GM23338 (cell line): ENCODE measurements at regions not wholly inside any gene's neighbourhood (a gene's known extent, or its start where the extent isn't known, plus 50 kb on each side); places are given as distances from the start of the nearest gene placed in this dataset.
"Not testable (repeated sequence)": the region's sequence is repeated elsewhere in the genome, so short reads cannot be mapped to it uniquely, and the experiment has no call there.

Experiments
- ATAC-seq: fragments of 200-7000 bp; cut with Tn5 transposase; 3 replicates; pipeline ENCODE4 v1.9.1; 2020
- DNase-seq: peaks from one replicate; pipeline ENCODE4 v3.0.0-alpha.2; 2015; ENCODE audit warnings: low spot score
- H2AFZ ChIP-seq: fragments of 200-600 bp; sonication (generic); 2 replicates; pipeline ENCODE4 v1.8.0; 2016; ENCODE audit warnings: antibody characterized with exemption, mild to moderate bottlenecking, moderate library complexity
- H3F3A ChIP-seq: fragments of 200-600 bp; sonication (generic); replicated peaks from 2 replicates; pipeline ENCODE4 v1.8.0; 2017; ENCODE audit warnings: antibody characterized with exemption, mixed run types, low read depth
- H3K27ac ChIP-seq: fragments of 200-600 bp; sonication (generic); 2 replicates; pipeline ENCODE4 v1.6.1; 2016; ENCODE audit warnings: low read depth
- H3K27me3 ChIP-seq: fragments of 200-600 bp; sonication (generic); 2 replicates; pipeline ENCODE4 v1.8.0; 2016; ENCODE audit warnings: mild to moderate bottlenecking, mixed run types, moderate library complexity; ENCODE audit not compliant: insufficient read depth
- H3K36me3 ChIP-seq: fragments of 200-600 bp; sonication (generic); 2 replicates; pipeline ENCODE4 v1.8.0; 2016; ENCODE audit warnings: mild to moderate bottlenecking; ENCODE audit not compliant: insufficient read depth
- H3K4me1 ChIP-seq: fragments of 200-600 bp; sonication (generic); 2 replicates; pipeline ENCODE4 v1.8.0; 2016; ENCODE audit warnings: mild to moderate bottlenecking, moderate library complexity; ENCODE audit not compliant: insufficient read depth
- H3K4me2 ChIP-seq: fragments of 200-600 bp; sonication (generic); 2 replicates; pipeline ENCODE4 v1.7.1; 2017; ENCODE audit warnings: mixed run types
- H3K4me3 ChIP-seq: fragments of 200-600 bp; sonication (generic); 2 replicates; pipeline ENCODE4 v1.6.1; 2016; ENCODE audit warnings: mixed run types
- H3K79me2 ChIP-seq: fragments of 200-600 bp; sonication (generic); replicated peaks from 2 replicates; pipeline ENCODE4 v1.8.0; 2017; ENCODE audit warnings: mild to moderate bottlenecking; ENCODE audit not compliant: insufficient read depth
- H3K9me2 ChIP-seq: fragments of 200-600 bp; sonication (generic); 2 replicates; pipeline ENCODE4 v1.8.0; 2017; ENCODE audit not compliant: insufficient read depth
- H4K20me1 ChIP-seq: fragments of 200-600 bp; sonication (generic); replicated peaks from 2 replicates; pipeline ENCODE4 v1.8.0; 2017; ENCODE audit warnings: mild to moderate bottlenecking; ENCODE audit not compliant: insufficient read depth
- H3K27ac Mint-ChIP-seq: 2 replicates; pipeline ENCODE4 v1.8.0; 2020; ENCODE audit warnings: inconsistent platforms, mild to moderate bottlenecking, moderate library complexity, mixed read lengths
- H3K27me3 Mint-ChIP-seq: 3 replicates; pipeline ENCODE4 v1.8.0; 2022; ENCODE audit warnings: low read depth, mild to moderate bottlenecking, moderate library complexity, mixed read lengths, inconsistent platforms; ENCODE audit not compliant: insufficient read depth, poor library complexity
- H3K36me3 Mint-ChIP-seq: 3 replicates; pipeline ENCODE4 v1.8.0; 2021; ENCODE audit warnings: low read depth, mild to moderate bottlenecking, inconsistent platforms, moderate library complexity, mixed read lengths
- H3K4me1 Mint-ChIP-seq: 3 replicates; pipeline ENCODE4 v1.8.0; 2020; ENCODE audit warnings: mild to moderate bottlenecking, inconsistent platforms, mixed read lengths
- H3K4me3 Mint-ChIP-seq: 3 replicates; pipeline ENCODE4 v1.8.0; 2021; ENCODE audit warnings: moderate library complexity, mild to moderate bottlenecking, inconsistent platforms, mixed read lengths
- H3K9me3 Mint-ChIP-seq: 3 replicates; pipeline ENCODE4 v1.8.0; 2020; ENCODE audit warnings: moderate library complexity, mild to moderate bottlenecking, inconsistent platforms, mixed read lengths
- EZH2phosphoT487 ChIP-seq: fragments of 200-600 bp; sonication (generic); IDR thresholded peaks from one replicate; pipeline ENCODE4 v1.8.1; 2018; ENCODE audit warnings: antibody characterized with exemption; ENCODE audit not compliant: unreplicated experiment
- POLR2AphosphoS5 ChIP-seq: IDR thresholded peaks from 2 replicates; pipeline ENCODE4 v1.6.1; 2016; ENCODE audit warnings: antibody characterized with exemption, low read depth
- REST ChIP-seq: IDR thresholded peaks from one replicate; pipeline ENCODE4 v1.6.1; 2018; ENCODE audit warnings: antibody characterized with exemption; ENCODE audit not compliant: unreplicated experiment
- STAT1 ChIP-seq: IDR thresholded peaks from one replicate; pipeline ENCODE4 v1.6.1; 2016; ENCODE audit warnings: antibody characterized with exemption; ENCODE audit not compliant: unreplicated experiment
- ZNF114 ChIP-seq: fragments of 250-450 bp; sonication (Bioruptor Pico); IDR thresholded peaks from 2 replicates; pipeline ENCODE4 v1.5.0; 2020; ENCODE audit warnings: mild to moderate bottlenecking, moderate library complexity
- ZNF331 ChIP-seq: fragments of 250-450 bp; sonication (Bioruptor Pico); IDR thresholded peaks from 2 replicates; pipeline ENCODE4 v1.5.0; 2020; ENCODE audit warnings: low read depth, mild to moderate bottlenecking, moderate library complexity
- TF ChIP-seq, protein P1 (sequence below): IDR thresholded peaks from 2 replicates; pipeline ENCODE4 v1.6.1; 2016; ENCODE audit warnings: antibody characterized with exemption

DNA sequence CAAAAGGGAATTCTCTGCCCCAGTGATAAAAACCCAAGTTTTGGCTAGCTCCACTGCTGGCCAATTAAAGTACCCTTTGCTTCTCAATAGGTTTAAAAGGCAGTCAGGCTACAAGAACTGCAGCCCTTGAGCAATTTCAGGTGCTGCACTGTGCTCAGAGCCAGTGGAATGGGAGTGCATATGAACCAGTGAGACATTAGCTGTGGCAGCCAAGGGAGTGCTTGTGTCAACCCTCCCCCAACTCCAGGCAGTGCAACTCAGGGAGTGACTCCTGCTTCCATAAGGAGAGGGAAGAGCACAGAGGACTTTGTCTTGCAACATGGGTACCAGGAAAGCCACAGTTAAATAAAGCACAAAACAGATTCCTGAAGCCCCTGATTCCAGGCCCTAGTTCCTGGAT lies 61.6 kb upstream of the VAMP7 start (continued):
- TF ChIP-seq REST (no peak), POLR2AphosphoS5 (no peak), ZNF331 (CRISPR knock-in tag) (no peak), EZH2phosphoT487 (no peak)
- TF ChIP-seq, protein P1, sequence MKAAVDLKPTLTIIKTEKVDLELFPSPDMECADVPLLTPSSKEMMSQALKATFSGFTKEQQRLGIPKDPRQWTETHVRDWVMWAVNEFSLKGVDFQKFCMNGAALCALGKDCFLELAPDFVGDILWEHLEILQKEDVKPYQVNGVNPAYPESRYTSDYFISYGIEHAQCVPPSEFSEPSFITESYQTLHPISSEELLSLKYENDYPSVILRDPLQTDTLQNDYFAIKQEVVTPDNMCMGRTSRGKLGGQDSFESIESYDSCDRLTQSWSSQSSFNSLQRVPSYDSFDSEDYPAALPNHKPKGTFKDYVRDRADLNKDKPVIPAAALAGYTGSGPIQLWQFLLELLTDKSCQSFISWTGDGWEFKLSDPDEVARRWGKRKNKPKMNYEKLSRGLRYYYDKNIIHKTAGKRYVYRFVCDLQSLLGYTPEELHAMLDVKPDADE, result no peak

DNA sequence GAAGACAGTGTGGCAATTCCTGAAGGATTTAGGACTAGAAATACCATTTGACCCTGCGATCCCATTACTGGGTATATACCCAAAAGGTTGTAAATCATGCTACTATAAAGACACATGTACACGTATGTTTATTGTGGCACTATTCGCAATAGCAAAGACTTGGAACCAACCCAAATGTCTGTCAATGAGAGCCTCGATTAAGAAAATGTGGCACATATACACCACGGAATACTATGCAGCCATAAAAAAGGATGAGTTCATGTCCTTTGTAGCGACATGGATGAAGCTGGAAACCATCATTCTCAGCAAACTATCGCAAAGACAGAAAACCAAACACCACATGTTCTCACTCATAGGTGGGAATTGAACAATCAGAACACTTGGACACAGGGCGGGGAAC lies 66.8 kb upstream of the VAMP7 start:
- H3K27ac Mint-ChIP-seq, H3K36me3 ChIP-seq, H3K27ac ChIP-seq, H4K20me1 ChIP-seq, H3K4me2 ChIP-seq, H3F3A ChIP-seq, H3K27me3 Mint-ChIP-seq, H3K4me1 Mint-ChIP-seq, H3K4me3 ChIP-seq, H2AFZ ChIP-seq, H3K27me3 ChIP-seq, DNase-seq, H3K4me3 Mint-ChIP-seq, H3K79me2 ChIP-seq, H3K9me2 ChIP-seq, H3K4me1 ChIP-seq, ATAC-seq: not testable (repeated sequence)
- H3K9me3 Mint-ChIP-seq, result peaks cover 86% of the 10 kb centered on the region
- H3K36me3 Mint-ChIP-seq, result peaks cover 24% of the 10 kb centered on the region

DNA sequence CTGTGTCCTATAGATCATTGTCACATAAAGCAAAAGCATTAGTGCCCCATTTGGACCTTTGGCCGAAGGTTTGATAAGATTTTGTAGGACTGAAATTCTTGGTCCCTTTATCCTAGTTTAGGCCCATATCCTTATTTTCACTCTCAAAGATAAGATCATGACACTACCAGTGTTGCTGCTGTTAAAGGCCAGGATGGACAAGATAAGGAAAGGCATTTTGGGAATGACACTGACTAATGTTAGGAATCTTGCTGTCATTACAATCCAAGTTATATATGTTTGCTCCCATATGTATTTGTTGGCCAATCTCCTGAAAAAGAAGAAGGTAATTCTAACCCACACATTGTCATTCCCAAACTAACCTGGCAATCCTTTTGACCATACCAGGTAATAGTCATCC lies 101.3 kb upstream of the VAMP7 start:
- no peak for DNase-seq
- Mint-ChIP-seq H3K27me3 (no peaks in the 10 kb centered on the region), H3K9me3 (peaks cover 76% of the 10 kb centered on the region), H3K4me1 (no peaks in the 10 kb centered on the region; the same call in 2 of the 3 replicates), H3K27ac (no peak overlapping the region), H3K36me3 (no peaks in the 10 kb centered on the region; the same call in 2 of the 3 replicates), H3K4me3 (no peak overlapping the region)
- no peak for ATAC-seq
- Histone ChIP-seq H3K27ac (no peak overlapping the region), H3F3A (no peaks in the 10 kb centered on the region), H3K9me2 (no peaks in the 10 kb centered on the region), H3K27me3 (no peaks in the 10 kb centered on the region), H3K4me1 (no peaks in the 10 kb centered on the region), H4K20me1 (no peaks in the 10 kb centered on the region), H3K4me2 (no peak overlapping the region), H3K79me2 (no peaks in the 10 kb centered on the region), H3K4me3 (no peak overlapping the region), H3K36me3 (0 out of 2 replicates have a peak, but pooled peaks cover 3% of the 10 kb centered on the region), H2AFZ (no peak overlapping the region)
- TF ChIP-seq REST (no peak), STAT1 (no peak), ZNF114 (CRISPR knock-in tag) (no peak)
